GM21423 (cell line): ENCODE measurements at regions not wholly inside any gene's neighbourhood (a gene's known extent, or its start where the extent isn't known, plus 50 kb on each side); places are given as distances from the start of the nearest gene placed in this dataset.
"Not testable (repeated sequence)": the region's sequence is repeated elsewhere in the genome, so short reads cannot be mapped to it uniquely, and the experiment has no call there.

Experiments used
- ATAC-seq: cut with Tn5 transposase; IDR thresholded peaks from one replicate; pipeline ENCODE4 v1.9.1; 2021; ENCODE audit warnings: mild to moderate bottlenecking, moderate library complexity; ENCODE audit not compliant: unreplicated experiment

GRCh38 chr1:206358771-206359170 is 111.5 kb upstream of the IKBKE start:
- ATAC-seq, result not testable (repeated sequence)

GRCh38 chr1:206359377-206359776 is 110.9 kb upstream of the IKBKE start:
- ATAC-seq, result not testable (repeated sequence)

- not testable (repeated sequence) for ATAC-seq
These were observed 108.2 kb upstream of the IKBKE start for GRCh38 chr1:206361978-206362543.

- ATAC-seq, result not testable (repeated sequence)
These were observed 107.3 kb upstream of the IKBKE start for GRCh38 chr1:206362994-206363393.

- not testable (repeated sequence) for ATAC-seq
These were observed 105.0 kb upstream of the IKBKE start for GRCh38 chr1:206365271-206365670.

GRCh38 chr1:206366131-206366530 is 104.1 kb upstream of the IKBKE start:
- not testable (repeated sequence) for ATAC-seq

GRCh38 chr1:206366772-206367171 is 103.5 kb upstream of the IKBKE start:
- ATAC-seq, result not testable (repeated sequence)

GRCh38 chr1:206367955-206368622 is 102.2 kb upstream of the IKBKE start:
- ATAC-seq, result not testable (repeated sequence)

GRCh38 chr1:206374725-206375124 is 95.6 kb upstream of the IKBKE start:
- ATAC-seq, result not testable (repeated sequence)

- ATAC-seq, result not testable (repeated sequence)
These were observed 94.7 kb upstream of the IKBKE start for GRCh38 chr1:206375552-206375951.

- not testable (repeated sequence) for ATAC-seq
These were observed 91.8 kb upstream of the IKBKE start for GRCh38 chr1:206378506-206378905.

GRCh38 chr1:206379245-206379644 is 91.0 kb upstream of the IKBKE start:
- ATAC-seq, result not testable (repeated sequence)

- ATAC-seq, result not testable (repeated sequence)
These were observed 90.0 kb upstream of the IKBKE start for GRCh38 chr1:206380163-206380790.

GRCh38 chr1:206380791-206381610 is 89.3 kb upstream of the IKBKE start:
- not testable (repeated sequence) for ATAC-seq

GRCh38 chr1:206384029-206384807 is 86.1 kb upstream of the IKBKE start:
- ATAC-seq, result not testable (repeated sequence)

- not testable (repeated sequence) for ATAC-seq
These were observed 85.4 kb upstream of the IKBKE start for GRCh38 chr1:206384891-206385290.

GRCh38 chr1:206387631-206388030 is 82.6 kb upstream of the IKBKE start:
- ATAC-seq, result not testable (repeated sequence)

GRCh38 chr1:206391903-206392302 is 78.4 kb upstream of the IKBKE start:
- ATAC-seq, result not testable (repeated sequence)

- ATAC-seq, result not testable (repeated sequence)
These were observed 72.8 kb upstream of the IKBKE start for GRCh38 chr1:206397501-206397900.

- ATAC-seq, result not testable (repeated sequence)
These were observed 72.0 kb upstream of the IKBKE start for GRCh38 chr1:206398261-206398660.
